ENCODE measurements at regions not wholly inside any gene's neighbourhood (a gene's known extent, or its start where the extent isn't known, plus 50 kb on each side); places are given as distances from the start of the nearest gene placed in this dataset.

DNA sequence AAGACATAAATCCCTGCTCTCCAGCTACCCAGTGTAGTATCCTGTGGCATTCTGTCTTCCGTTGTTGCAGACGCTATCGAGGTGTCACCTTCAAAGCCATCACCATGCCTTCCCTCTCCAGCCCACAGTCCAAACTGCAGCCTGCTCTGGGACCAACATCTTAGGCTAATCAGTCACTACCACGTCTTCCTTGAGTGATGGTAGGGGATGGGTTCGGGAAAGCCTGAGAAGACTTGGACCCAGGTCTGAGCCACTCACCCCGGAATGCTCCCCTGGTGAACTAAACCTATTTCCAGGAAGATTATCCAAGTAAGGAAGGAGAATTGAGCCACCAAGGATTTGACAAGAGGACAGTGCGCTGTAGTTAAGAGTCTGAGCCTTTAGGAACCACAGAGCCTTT lies 52.9 kb upstream of the IRX1 start:
- peaks cover 10% of the 10 kb centered on the region for H3K9me3 Mint-ChIP-seq
- no peak overlapping the region for H3K4me3 Mint-ChIP-seq
- no peak for DNase-seq
- no peak overlapping the region for H3K27ac Mint-ChIP-seq
- no peaks in the 10 kb centered on the region for H3K27me3 Mint-ChIP-seq
- POLR2A ChIA-PET: no interaction called here
- H3K4me1 Mint-ChIP-seq: no peaks in the 10 kb centered on the region
- no peaks in the 10 kb centered on the region for H3K36me3 Mint-ChIP-seq (ENCODE audit: low read depth)
- CTCF ChIA-PET: no interaction called here

DNA sequence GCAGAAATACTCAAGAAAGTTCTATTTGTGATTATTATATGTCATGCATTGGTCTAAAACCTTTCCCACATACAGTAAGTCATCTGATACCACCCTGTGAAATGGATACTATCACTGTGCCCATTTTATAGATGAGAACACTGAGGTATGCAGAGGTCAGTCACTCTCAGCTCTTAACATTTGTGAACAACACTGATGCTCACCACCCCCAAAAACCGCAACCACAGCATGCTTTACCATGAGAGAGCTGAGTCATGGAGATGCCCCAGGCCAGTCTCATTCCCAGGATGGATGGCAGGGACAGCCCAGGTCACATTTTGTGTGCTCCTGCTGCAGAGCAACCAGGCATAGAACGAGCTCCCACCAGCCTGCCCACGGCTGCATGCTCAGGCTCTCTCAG lies 53.5 kb upstream of the IRX1 start:
- no peaks in the 10 kb centered on the region for H3K27me3 Mint-ChIP-seq
- ChIA-PET CTCF (no interaction called here), POLR2A (no interaction called here)
- H3K4me3 Mint-ChIP-seq: no peak overlapping the region
- H3K9me3 Mint-ChIP-seq: peaks cover 16% of the 10 kb centered on the region
- no peak overlapping the region for H3K27ac Mint-ChIP-seq
- no peaks in the 10 kb centered on the region for H3K36me3 Mint-ChIP-seq (ENCODE audit: low read depth)
- DNase-seq: no peak
- H3K4me1 Mint-ChIP-seq: no peaks in the 10 kb centered on the region

DNA sequence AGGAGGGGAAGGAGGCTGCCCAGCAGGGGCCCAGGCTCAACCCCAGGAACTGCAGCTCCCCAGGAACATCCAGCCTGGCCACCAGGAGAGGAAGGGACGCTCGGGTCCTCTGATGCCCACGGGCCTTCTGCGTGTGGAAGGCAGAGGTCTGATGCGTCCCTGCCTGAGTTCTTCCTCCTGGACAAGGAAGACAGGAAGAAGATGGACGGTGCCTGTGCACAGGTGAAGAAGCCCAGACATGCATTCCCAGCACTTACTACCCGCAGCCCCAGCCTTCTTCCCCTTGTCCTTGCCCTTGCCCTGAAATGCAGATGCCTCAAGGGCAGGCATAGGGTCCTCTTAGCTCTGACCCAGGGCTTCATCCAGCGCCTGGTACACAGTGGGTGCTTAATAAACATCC lies 56.7 kb upstream of the IRX1 start:
- ChIA-PET CTCF (no interaction called here), POLR2A (no interaction called here)
- Mint-ChIP-seq H3K4me1 (no peaks in the 10 kb centered on the region), H3K27ac (no peak overlapping the region), H3K36me3 (ENCODE audit: low read depth) (no peaks in the 10 kb centered on the region), H3K4me3 (no peak overlapping the region), H3K9me3 (peaks cover 24% of the 10 kb centered on the region), H3K27me3 (no peaks in the 10 kb centered on the region)
- DNase-seq: no peak

DNA sequence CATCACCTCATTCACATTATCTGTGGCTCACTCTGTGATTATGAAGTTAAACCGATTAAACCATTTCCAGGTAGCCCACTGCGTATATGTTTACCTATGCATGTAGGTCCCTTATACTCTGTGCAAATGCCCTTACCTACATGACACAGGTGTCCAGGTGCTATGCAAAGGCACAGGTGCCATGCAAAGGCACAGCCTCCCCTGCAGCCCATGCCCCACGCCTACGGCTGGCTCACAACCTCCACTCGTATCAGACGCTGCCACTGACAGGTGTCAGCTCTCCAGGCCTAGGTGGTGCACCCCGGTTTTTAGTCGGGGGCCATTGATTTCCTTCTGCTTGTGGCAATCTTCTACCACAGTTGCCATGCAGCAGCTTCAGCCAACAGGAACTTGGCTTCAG lies 57.7 kb upstream of the IRX1 start:
- Mint-ChIP-seq H3K27me3 (no peaks in the 10 kb centered on the region), H3K4me3 (no peak overlapping the region), H3K36me3 (ENCODE audit: low read depth) (no peaks in the 10 kb centered on the region), H3K9me3 (peaks cover 28% of the 10 kb centered on the region), H3K4me1 (no peaks in the 10 kb centered on the region), H3K27ac (no peak overlapping the region)
- POLR2A ChIA-PET: no interaction called here
- no peak for DNase-seq
- CTCF ChIA-PET: no interaction called here

DNA sequence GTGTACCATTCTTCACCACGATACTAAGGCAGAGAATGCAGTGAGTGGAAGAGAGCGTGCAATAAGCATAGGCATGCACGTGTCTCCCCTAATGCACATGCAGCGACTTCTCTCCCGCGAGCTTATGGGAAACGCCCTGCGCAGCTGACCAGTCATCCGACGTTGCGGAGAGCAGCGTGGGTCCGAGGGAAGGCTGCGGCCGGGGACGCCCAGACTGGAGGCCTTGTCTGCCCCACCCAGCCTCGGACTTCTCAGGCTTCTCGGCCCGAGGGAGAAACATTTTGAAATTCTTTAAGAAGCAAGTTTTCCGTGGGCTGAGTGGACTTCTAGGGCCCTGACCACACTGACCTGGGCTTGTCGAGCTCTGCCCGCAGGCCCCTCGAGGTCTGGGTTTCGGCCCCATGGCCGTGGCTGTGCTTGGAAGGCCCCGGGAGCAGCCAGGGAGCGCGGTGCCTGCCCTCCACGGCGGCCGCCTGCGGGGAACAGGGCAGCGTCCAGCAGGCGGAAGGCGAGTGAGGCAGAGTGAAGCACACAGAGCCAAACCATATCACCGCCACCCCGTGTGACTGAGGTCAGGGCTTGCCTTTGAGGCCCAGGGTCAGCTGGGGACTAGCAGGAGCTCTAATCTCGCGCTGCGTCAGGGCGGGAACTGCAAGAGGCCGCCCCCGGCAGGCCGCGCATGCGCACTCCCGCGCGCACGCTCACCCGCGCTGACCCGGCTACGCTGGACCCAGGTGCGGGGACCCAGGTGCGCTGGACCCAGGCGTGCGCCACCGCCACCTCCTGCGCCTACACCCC lies 60.0 kb upstream of the IRX1 start:
- no peaks in the 10 kb centered on the region for H3K27me3 Mint-ChIP-seq
- no peak overlapping the region for H3K27ac Mint-ChIP-seq
- no peaks in the 10 kb centered on the region for H3K4me1 Mint-ChIP-seq
- no peaks in the 10 kb centered on the region for H3K36me3 Mint-ChIP-seq (ENCODE audit: low read depth)
- DNase-seq: no peak
- ChIA-PET POLR2A (no interaction called here), CTCF (no interaction called here)
- H3K9me3 Mint-ChIP-seq: peaks cover 27% of the 10 kb centered on the region
- no peak overlapping the region for H3K4me3 Mint-ChIP-seq

DNA sequence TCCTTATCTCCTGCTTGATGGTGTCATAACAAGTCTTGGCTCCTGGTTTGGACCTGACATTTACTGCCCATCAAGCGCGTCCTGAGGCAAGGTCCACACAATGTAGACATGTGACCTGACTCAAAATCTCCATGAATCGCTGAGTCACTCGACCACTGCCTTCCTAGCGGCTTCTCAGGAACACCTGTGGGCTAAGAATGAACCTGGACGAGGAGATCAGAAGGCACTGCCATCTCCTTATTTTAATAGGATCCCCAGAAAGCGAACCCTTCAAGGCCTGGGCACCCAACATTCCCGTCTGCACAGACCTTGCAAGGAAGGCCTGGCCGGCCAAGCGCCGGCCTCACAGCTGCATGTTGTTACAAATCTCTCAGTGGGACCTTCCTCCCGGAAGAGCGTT lies 60.6 kb upstream of the IRX1 start:
- CTCF ChIA-PET: no interaction called here
- no peaks in the 10 kb centered on the region for H3K4me1 Mint-ChIP-seq
- H3K27me3 Mint-ChIP-seq: no peaks in the 10 kb centered on the region
- no peak for DNase-seq
- POLR2A ChIA-PET: no interaction called here
- no peak overlapping the region for H3K27ac Mint-ChIP-seq
- peaks cover 27% of the 10 kb centered on the region for H3K9me3 Mint-ChIP-seq
- no peak overlapping the region for H3K4me3 Mint-ChIP-seq
- H3K36me3 Mint-ChIP-seq (ENCODE audit: low read depth): no peaks in the 10 kb centered on the region

DNA sequence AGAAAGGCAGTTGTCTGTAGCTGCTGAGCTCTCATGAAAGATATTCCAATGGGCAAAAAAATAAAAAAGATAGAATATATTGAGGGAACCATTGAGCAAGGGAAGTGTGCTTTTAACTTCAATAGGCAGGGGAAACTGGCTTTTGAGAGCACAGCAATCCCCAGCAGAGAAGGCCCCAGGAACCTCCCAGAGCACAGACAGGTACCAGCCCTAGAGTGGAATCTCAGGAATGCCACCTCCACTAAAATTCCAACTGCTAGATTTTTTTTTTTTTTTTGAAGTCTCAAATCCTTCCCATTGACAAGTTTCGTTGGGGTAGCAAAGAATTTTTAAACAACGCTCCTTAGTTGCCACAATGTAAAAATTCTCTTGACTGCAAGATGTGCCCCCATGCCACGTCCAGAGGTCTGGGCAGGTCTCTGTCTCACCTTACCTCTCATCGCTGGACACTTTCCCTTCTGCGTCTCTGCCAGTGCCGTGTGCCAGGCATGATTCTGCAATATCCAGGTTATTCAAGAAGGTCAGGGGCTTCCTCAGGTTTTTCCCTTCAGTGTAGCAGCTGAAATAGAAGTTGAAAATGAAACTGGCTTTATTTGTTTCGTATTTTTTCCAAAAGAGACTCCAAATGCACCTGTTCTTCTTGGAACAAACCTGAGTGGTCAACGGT lies 64.2 kb upstream of the IRX1 start:
- ChIA-PET POLR2A (no interaction called here), CTCF (no interaction called here)
- Mint-ChIP-seq H3K4me1 (no peaks in the 10 kb centered on the region), H3K9me3 (peaks cover 15% of the 10 kb centered on the region), H3K36me3 (ENCODE audit: low read depth) (no peaks in the 10 kb centered on the region), H3K4me3 (no peak overlapping the region), H3K27me3 (no peaks in the 10 kb centered on the region), H3K27ac (no peak overlapping the region)
- DNase-seq: no peak

DNA sequence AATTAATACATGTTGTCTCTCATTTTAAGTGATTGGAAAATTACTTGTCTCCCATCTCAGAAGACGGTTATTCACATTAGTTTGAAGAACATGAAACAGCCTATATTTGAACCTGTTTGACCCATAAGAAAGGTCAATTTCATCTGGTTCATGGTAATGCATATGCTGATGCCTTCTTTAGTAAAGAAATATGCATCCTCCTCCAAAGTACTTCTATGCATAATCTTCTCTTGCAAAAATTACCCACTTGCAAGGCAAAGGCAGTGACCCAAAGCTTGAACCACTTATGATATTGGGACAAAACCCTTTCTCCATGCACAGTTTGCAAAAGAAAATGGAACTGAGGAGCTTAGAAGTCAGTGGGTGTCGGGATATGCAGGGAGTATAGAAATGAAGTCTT lies 65.4 kb upstream of the IRX1 start:
- peaks cover 24% of the 10 kb centered on the region for H3K9me3 Mint-ChIP-seq
- H3K4me1 Mint-ChIP-seq: no peaks in the 10 kb centered on the region
- CTCF ChIA-PET: no interaction called here
- no peak overlapping the region for H3K4me3 Mint-ChIP-seq
- POLR2A ChIA-PET: no interaction called here
- H3K27ac Mint-ChIP-seq: no peak overlapping the region
- no peak for DNase-seq
- no peaks in the 10 kb centered on the region for H3K36me3 Mint-ChIP-seq (ENCODE audit: low read depth)
- H3K27me3 Mint-ChIP-seq: no peaks in the 10 kb centered on the region

DNA sequence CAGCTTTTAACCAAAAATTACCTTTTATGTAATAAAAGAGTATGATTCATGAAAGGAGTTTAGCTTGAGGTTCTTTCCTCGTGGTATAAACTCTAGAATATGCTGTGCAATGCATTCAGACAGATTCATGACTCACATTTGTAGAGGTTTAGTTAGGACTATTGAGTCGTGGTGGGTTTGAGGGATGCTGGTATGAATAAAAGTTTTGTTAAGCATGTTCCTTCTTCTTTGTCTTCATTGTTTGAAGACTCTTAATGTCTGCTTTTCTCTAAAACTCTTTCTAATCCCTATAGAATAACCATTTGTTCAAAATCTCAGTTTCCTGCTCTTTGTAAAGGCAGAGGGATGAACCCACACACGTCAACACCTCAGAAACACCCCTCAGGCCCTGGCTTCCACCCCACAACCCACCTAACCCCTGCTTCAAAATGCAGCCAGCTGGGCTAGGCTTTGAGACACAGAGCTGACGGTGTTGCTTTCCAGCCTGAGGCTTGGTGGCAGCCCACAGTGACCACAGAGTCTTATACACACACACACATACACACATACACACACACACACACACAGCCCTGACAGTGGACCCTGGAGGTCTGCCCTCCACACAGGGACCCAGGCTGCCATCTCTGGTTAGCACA lies 69.0 kb upstream of the IRX1 start:
- no peaks in the 10 kb centered on the region for H3K4me1 Mint-ChIP-seq
- H3K27me3 Mint-ChIP-seq: no peaks in the 10 kb centered on the region
- CTCF ChIA-PET: no interaction called here
- POLR2A ChIA-PET: no interaction called here
- no peak overlapping the region for H3K4me3 Mint-ChIP-seq
- DNase-seq: no peak
- H3K36me3 Mint-ChIP-seq (ENCODE audit: low read depth): no peaks in the 10 kb centered on the region
- H3K27ac Mint-ChIP-seq: no peak overlapping the region
- H3K9me3 Mint-ChIP-seq: peaks cover 26% of the 10 kb centered on the region

DNA sequence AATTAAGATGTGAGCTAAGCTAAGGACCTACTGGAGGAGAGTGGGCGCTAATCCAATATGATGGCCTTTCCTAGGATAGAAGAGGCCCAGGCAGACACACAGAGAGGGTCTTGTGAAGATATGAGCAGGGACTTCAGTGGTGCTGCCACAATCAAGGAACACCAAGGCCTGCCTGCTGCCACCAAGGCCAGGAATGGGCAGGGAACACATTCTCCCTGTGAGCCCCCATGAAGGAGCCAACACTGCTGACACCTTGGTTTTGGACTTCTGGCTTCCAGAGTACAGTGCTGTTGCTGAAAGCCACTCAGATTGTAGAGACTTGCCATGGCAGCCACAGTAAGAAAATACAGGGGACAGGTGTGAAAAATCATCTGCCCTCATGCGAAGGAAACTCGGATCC lies 73.1 kb upstream of the IRX1 start:
- ChIA-PET CTCF (no interaction called here), POLR2A (no interaction called here)
- Mint-ChIP-seq H3K36me3 (ENCODE audit: low read depth) (no peaks in the 10 kb centered on the region), H3K27ac (no peak overlapping the region), H3K27me3 (no peaks in the 10 kb centered on the region), H3K4me1 (no peaks in the 10 kb centered on the region), H3K9me3 (peaks cover 26% of the 10 kb centered on the region), H3K4me3 (no peak overlapping the region)
- no peak for DNase-seq

DNA sequence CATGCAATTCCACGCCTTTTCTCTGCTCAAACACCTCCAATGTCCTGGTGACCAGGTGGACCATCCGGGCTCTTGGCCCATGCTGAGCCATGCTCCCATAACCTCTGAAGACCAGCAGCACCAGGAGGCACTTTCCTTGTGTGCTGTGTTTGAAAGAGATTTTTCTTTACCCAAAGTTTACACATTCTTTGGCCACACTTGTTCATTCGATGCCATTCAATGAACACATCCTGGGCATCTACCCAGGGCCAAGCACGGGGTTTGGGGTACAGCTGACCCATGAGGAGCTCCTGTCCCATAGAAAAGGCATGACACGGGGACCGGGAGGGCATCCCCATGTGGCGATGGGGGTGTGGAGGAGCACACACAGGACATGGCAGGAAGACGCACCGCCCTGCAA lies 77.1 kb upstream of the IRX1 start:
- Mint-ChIP-seq H3K4me3 (no peak overlapping the region), H3K4me1 (no peaks in the 10 kb centered on the region), H3K27me3 (no peaks in the 10 kb centered on the region), H3K36me3 (ENCODE audit: low read depth) (no peaks in the 10 kb centered on the region), H3K9me3 (peaks cover 11% of the 10 kb centered on the region), H3K27ac (no peak overlapping the region)
- ChIA-PET POLR2A (no interaction called here), CTCF (no interaction called here)
- no peak for DNase-seq

DNA sequence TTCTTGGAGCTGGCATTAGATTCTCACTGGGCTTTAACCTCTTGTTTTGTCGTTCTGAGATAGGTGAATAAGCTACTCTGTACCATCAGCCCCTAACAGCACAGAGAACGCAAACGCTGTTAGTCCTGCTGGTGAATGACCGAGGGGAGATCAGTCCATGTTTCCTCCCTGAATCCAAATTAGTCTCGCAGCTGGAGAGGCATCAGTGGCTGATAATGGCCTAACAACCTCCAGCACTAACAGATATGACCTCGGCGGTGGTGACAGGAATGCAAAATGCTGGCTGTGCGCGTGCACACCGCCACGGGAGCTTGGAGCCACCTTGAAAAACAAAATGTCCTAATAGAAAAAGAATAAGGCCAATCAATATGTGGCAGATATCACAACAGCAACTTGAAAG lies 77.6 kb upstream of the IRX1 start:
- DNase-seq: no peak
- Mint-ChIP-seq H3K4me3 (no peak overlapping the region), H3K4me1 (no peaks in the 10 kb centered on the region), H3K27me3 (no peaks in the 10 kb centered on the region), H3K27ac (no peak overlapping the region), H3K36me3 (ENCODE audit: low read depth) (no peaks in the 10 kb centered on the region), H3K9me3 (peaks cover 11% of the 10 kb centered on the region)
- CTCF ChIA-PET: no interaction called here
- POLR2A ChIA-PET: no interaction called here

DNA sequence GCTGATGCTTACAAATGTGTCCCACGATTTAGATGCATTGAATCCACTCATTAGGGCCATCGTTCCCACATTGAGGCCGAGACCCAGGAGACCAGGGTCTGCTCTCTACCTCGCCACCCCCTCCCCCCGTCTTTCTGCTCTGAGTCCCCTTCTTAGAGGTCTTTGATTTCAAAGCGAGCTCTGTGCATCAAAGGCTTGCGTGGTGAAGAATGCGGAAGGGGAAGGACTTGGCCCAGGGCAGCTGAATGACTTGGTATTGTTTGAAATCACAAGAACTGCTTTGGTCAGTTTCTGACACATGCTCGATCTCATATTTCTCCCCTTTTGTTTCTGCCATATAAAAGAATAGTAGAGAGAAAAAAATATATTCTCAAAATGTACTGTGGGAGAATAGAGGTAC lies 78.3 kb upstream of the IRX1 start:
- no peak for DNase-seq
- ChIA-PET CTCF (no interaction called here), POLR2A (no interaction called here)
- Mint-ChIP-seq H3K4me3 (no peak overlapping the region), H3K27ac (no peak overlapping the region), H3K27me3 (no peaks in the 10 kb centered on the region), H3K4me1 (no peaks in the 10 kb centered on the region), H3K9me3 (peaks cover 8% of the 10 kb centered on the region), H3K36me3 (ENCODE audit: low read depth) (no peaks in the 10 kb centered on the region)
